ENCODE measurements at regions not wholly inside any gene's neighbourhood (a gene's known extent, or its start where the extent isn't known, plus 50 kb on each side); places are given as distances from the start of the nearest gene placed in this dataset.
"Not testable (repeated sequence)": the region's sequence is repeated elsewhere in the genome, so short reads cannot be mapped to it uniquely, and the experiment has no call there.

GRCh38 chrX:143240658-143241057 is 214.9 kb downstream of the SPANXN4 start:
- ATAC-seq, result no peak
- intact Hi-C loops (cut with DNase I), result loop anchor here (10.0 kb wide), 1 partner anchor 1016 kb away; no protein-coding TSS in a partner anchor
- DNase-seq (ENCODE audit: low spot score), result no peak

GRCh38 chrX:143231492-143231891 is 205.8 kb downstream of the SPANXN4 start:
- ATAC-seq, result no peak
- intact Hi-C loops (cut with DNase I), result loop anchor here (5.0 kb wide), 1 partner anchor 286 kb away; the partner anchor contains the start of gene SPANXN3
- no peak for DNase-seq (ENCODE audit: low spot score)

- not testable (repeated sequence) for DNase-seq (ENCODE audit: low spot score); ATAC-seq
Observed at GRCh38 chrX:143228600-143228999, 202.9 kb downstream of the SPANXN4 start.

GRCh38 chrX:143206966-143207365 is 181.2 kb downstream of the SPANXN4 start:
- DNase-seq (ENCODE audit: low spot score), result no peak
- no peak for ATAC-seq
- intact Hi-C loops (cut with DNase I), result no loop called here

More at GRCh38 chrX:143228600-143228999, 202.9 kb downstream of the SPANXN4 start:
- intact Hi-C loops (cut with DNase I), result not testable (repeated sequence)

- DNase-seq (ENCODE audit: low spot score) (no peak), ATAC-seq (no peak)
- intact Hi-C loops (cut with DNase I), result no loop called here
Observed at GRCh38 chrX:143171703-143172102, 146.0 kb downstream of the SPANXN4 start.

GRCh38 chrX:143165778-143166177 is 140.1 kb downstream of the SPANXN4 start:
- ATAC-seq, result no peak
- intact Hi-C loops (cut with DNase I), result no loop called here
- no peak for DNase-seq (ENCODE audit: low spot score)

GRCh38 chrX:143139681-143140080 is 114.0 kb downstream of the SPANXN4 start:
- ATAC-seq (no peak), DNase-seq (ENCODE audit: low spot score) (no peak)
- intact Hi-C loops (cut with DNase I), result no loop called here

- intact Hi-C loops (cut with DNase I), result no loop called here
- DNase-seq (ENCODE audit: low spot score) (no peak), ATAC-seq (peak; percentile 87)
Observed at GRCh38 chrX:143121477-143121876, 95.7 kb downstream of the SPANXN4 start.

GRCh38 chrX:143115466-143115865 is 89.7 kb downstream of the SPANXN4 start:
- ATAC-seq (no peak), DNase-seq (ENCODE audit: low spot score) (no peak)
- intact Hi-C loops (cut with DNase I), result no loop called here

- ATAC-seq (no peak), DNase-seq (ENCODE audit: low spot score) (no peak)
- intact Hi-C loops (cut with DNase I), result no loop called here
Observed at GRCh38 chrX:143095816-143096215, 70.1 kb downstream of the SPANXN4 start.

GRCh38 chrX:143095321-143095720 is 69.6 kb downstream of the SPANXN4 start:
- intact Hi-C loops (cut with DNase I), result no loop called here
- DNase-seq (ENCODE audit: low spot score), result no peak

GRCh38 chrX:143094417-143095023 is 68.8 kb downstream of the SPANXN4 start:
- no peak for DNase-seq (ENCODE audit: low spot score)
- intact Hi-C loops (cut with DNase I), result no loop called here
- no peak for ATAC-seq

More at GRCh38 chrX:143095321-143095720, 69.6 kb downstream of the SPANXN4 start:
- ATAC-seq, result no peak

All from sciatic nerve (tissue), 2 donors.